HL-60 (cell line): ENCODE measurements at regions not wholly inside any gene's neighbourhood (a gene's known extent, or its start where the extent isn't known, plus 50 kb on each side); places are given as distances from the start of the nearest gene placed in this dataset.

Source experiments
- DNase-seq, 2 experiments: peaks; one replicate each; pipeline ENCODE4 v3.0.0-alpha.2; 2010 to 2020; ENCODE audit warnings: low read depth in 1 of 2, low spot score in 1 of 2
- H3K27ac ChIP-seq: fragments of 250-450 bp; sonication (Bioruptor Pico); replicated peaks from 2 replicates; pipeline ENCODE4 v1.5.1; 2020; ENCODE audit warnings: mild to moderate bottlenecking, moderate library complexity
- H3K27me3 ChIP-seq: fragments of 250-450 bp; sonication (Bioruptor Pico); 2 replicates; pipeline ENCODE4 v1.5.1; 2021; ENCODE audit warnings: mild to moderate bottlenecking, moderate library complexity; ENCODE audit not compliant: insufficient read depth, poor library complexity, severe bottlenecking
- H3K4me3 ChIP-seq: replicated peaks from 2 replicates; pipeline ENCODE4 v1.5.1; 2011; ENCODE audit warnings: mild to moderate bottlenecking, control low read depth, low read length; ENCODE audit not compliant: insufficient read depth
- CTCF ChIP-seq: IDR thresholded peaks from one replicate; pipeline ENCODE4 v1.5.1; 2011; ENCODE audit warnings: low read length, control low read depth, inconsistent platforms; ENCODE audit not compliant: insufficient read depth
- GABPA ChIP-seq: IDR thresholded peaks from 2 replicates; pipeline ENCODE4 v1.6.1; 2012; ENCODE audit warnings: low read depth
- POLR2AphosphoS5 ChIP-seq: IDR thresholded peaks from 2 replicates; pipeline ENCODE4 v1.6.1; 2012; ENCODE audit warnings: low read depth
- REST ChIP-seq: IDR thresholded peaks from 2 replicates; pipeline ENCODE4 v1.6.1; 2012; ENCODE audit warnings: low read depth; ENCODE audit not compliant: insufficient replicate concordance
- SPI1 ChIP-seq: IDR thresholded peaks from 2 replicates; pipeline ENCODE4 v1.6.1; 2012; ENCODE audit warnings: low read depth, mild to moderate bottlenecking, borderline replicate concordance

DNA sequence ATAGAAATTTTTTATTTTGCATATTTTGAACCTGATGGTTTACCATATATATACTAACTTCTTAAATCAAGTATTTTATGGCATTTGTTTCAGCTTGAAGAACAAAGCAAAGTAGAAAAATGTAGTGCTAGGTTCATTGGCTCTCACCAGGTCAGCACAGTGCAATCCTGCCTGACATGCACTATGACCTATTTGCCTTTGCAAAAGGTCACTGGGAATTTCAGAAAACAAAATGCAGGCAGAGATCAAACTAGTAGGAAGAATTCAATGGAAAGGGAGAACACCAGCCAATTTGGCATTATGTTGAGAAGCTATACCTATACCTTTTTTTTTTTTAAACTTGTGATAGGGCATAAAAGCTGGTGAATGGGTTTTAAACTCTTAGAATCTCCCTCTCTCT is 329.8 kb upstream of the SGO1 start:
- Histone ChIP-seq H3K27ac (no peak overlapping the region), H3K27me3 (no peaks in the 10 kb centered on the region), H3K4me3 (no peak overlapping the region)
- TF ChIP-seq GABPA (no peak), POLR2AphosphoS5 (no peak), CTCF (no peak), REST (no peak), SPI1 (no peak)
- DNase-seq = no peak

- peak in 1 of 2 experiments; percentile 10 for DNase-seq
- TF ChIP-seq CTCF (peak; percentile 39), SPI1 (no peak)
- no peak overlapping the region for H3K27ac ChIP-seq
- no peak overlapping the region for H3K4me3 ChIP-seq
- no peaks in the 10 kb centered on the region for H3K27me3 ChIP-seq
Measured at GRCh38 chr3:20511863-20512505, 326.0 kb upstream of the SGO1 start.

DNA sequence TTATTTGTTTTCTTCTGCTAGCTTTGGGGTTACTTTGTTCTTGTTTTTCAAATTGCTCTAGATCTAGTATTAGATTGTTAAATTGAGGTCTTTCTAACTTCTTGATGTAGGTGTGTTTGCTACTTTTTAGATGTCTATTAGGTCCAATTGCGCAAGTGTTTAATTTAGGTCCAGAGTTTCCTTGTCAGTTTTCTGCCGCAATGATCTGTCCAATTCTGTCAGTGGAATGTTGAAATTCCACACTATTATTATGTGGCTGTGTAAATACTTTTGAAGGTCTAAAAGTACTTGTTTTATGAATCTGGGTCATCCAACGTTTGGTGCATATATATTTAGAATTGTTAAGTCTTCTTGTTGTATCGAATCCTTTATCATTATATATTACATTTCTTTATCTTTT is 324.4 kb upstream of the SGO1 start:
- no peak for TF ChIP-seq POLR2AphosphoS5
- no peak for TF ChIP-seq REST
- H3K27ac ChIP-seq = no peak overlapping the region
- H3K4me3 ChIP-seq = no peak overlapping the region
- no peaks in the 10 kb centered on the region for H3K27me3 ChIP-seq
- no peak for DNase-seq

- Histone ChIP-seq H3K4me3 (no peak overlapping the region), H3K27ac (no peak overlapping the region), H3K27me3 (no peaks in the 10 kb centered on the region)
- TF ChIP-seq REST (no peak), POLR2AphosphoS5 (no peak), GABPA (no peak), CTCF (no peak), SPI1 (no peak)
- no peak for DNase-seq
Measured at GRCh38 chr3:20503394-20504082, 317.5 kb upstream of the SGO1 start.
